Stimulated activated memory B cell treated with anti-CD40 and anti-IgM and Interleukin-4, amounts not matched to agents 10 μg/mL and 1 μg/mL and 100 μg/mL, for 72 hours (primary cell): ENCODE measurements at regions not wholly inside any gene's neighbourhood (a gene's known extent, or its start where the extent isn't known, plus 50 kb on each side); places are given as distances from the start of the nearest gene placed in this dataset.
A peak's percentile ranks its signal among the peaks of the same experiment; 100 is the strongest.

Source experiments
- ATAC-seq: fragments of 150-1000 bp; cut with Tn5 transposase; 2 replicates; pipeline ENCODE4 v1.10.0; 2021
- H3K27ac Mint-ChIP-seq: one replicate; pipeline ENCODE4 v1.8.0; 2022; ENCODE audit warnings: mild to moderate bottlenecking, mixed read lengths
- H3K27me3 Mint-ChIP-seq: one replicate; pipeline ENCODE4 v1.8.0; 2022; ENCODE audit warnings: mixed read lengths
- H3K36me3 Mint-ChIP-seq: one replicate; pipeline ENCODE4 v1.8.0; 2022; ENCODE audit warnings: mixed read lengths
- H3K4me1 Mint-ChIP-seq: one replicate; pipeline ENCODE4 v1.8.0; 2022; ENCODE audit warnings: mixed read lengths
- H3K4me3 Mint-ChIP-seq: one replicate; pipeline ENCODE4 v1.8.0; 2022; ENCODE audit warnings: mild to moderate bottlenecking, moderate library complexity, mixed read lengths
- H3K9me3 Mint-ChIP-seq: one replicate; pipeline ENCODE4 v1.8.0; 2022; ENCODE audit warnings: mixed read lengths

GRCh38 chr16:85319208-85319983, 207.1 kb upstream of the CIBAR2 start:
- Mint-ChIP-seq H3K36me3 (no peaks in the 10 kb centered on the region), H3K27ac (no peak overlapping the region), H3K4me1 (peaks cover 5% of the 10 kb centered on the region), H3K4me3 (no peak overlapping the region), H3K27me3 (no peaks in the 10 kb centered on the region), H3K9me3 (peaks cover 3% of the 10 kb centered on the region)
- ATAC-seq: no peak

- H3K9me3 Mint-ChIP-seq: peaks cover 3% of the 10 kb centered on the region
- H3K36me3 Mint-ChIP-seq: no peaks in the 10 kb centered on the region
- ATAC-seq: no peak
Measured at GRCh38 chr16:85319984-85320440, 207.7 kb upstream of the CIBAR2 start.

GRCh38 chr16:85320677-85321385, 208.6 kb upstream of the CIBAR2 start:
- no peak overlapping the region for H3K4me3 Mint-ChIP-seq
- H3K36me3 Mint-ChIP-seq: no peaks in the 10 kb centered on the region
- H3K27ac Mint-ChIP-seq: no peak overlapping the region
- H3K27me3 Mint-ChIP-seq: no peaks in the 10 kb centered on the region
- H3K4me1 Mint-ChIP-seq: peaks cover 5% of the 10 kb centered on the region
- no peak for ATAC-seq
- H3K9me3 Mint-ChIP-seq: peaks cover 3% of the 10 kb centered on the region

More at GRCh38 chr16:85319984-85320440, 207.7 kb upstream of the CIBAR2 start:
- Mint-ChIP-seq H3K4me1 (peaks cover 5% of the 10 kb centered on the region), H3K27ac (no peak overlapping the region), H3K4me3 (no peak overlapping the region), H3K27me3 (no peaks in the 10 kb centered on the region)

DNA sequence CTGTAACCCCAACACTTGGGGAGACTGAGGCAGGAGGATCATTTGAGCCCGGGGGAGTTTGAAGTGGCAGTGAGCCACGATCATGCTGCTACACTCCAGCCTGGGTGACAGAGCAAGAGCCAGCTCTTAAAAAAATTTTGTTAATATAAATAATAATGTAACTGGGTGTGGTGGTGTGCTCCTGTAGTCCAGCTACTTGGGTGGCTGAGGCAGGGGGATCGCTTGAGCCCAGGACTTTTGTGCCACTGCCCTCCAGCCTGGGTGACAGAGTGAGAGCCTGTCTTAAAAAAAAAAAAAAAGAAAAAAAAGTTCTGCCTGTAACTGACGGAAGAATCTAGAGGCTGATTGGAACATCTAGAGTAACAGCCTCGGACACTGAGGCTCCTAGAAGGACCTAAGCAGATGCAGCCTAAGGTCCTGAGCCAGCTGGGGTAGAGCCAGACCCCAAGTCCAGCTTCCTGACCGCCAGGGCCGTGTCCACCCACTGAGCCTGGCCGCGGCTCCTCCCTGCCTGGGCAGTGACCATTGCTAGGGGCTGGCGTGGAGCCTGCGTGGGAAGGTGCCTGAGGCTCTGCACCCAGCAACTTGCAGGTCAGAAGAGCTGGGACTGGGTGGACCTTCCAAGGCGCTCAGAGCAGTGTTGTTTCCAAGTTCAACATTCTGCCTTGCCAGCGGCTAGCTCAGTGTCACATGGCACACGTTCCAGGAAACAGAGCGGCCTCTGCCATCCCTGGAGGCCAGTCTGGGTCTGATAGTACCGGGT, 209.4 kb upstream of the CIBAR2 start:
- no peak for ATAC-seq
- H3K36me3 Mint-ChIP-seq: no peaks in the 10 kb centered on the region
- no peak overlapping the region for H3K27ac Mint-ChIP-seq
- no peak overlapping the region for H3K4me3 Mint-ChIP-seq
- H3K4me1 Mint-ChIP-seq: peaks cover 5% of the 10 kb centered on the region
- H3K27me3 Mint-ChIP-seq: peaks cover 3% of the 10 kb centered on the region
- peaks cover 3% of the 10 kb centered on the region for H3K9me3 Mint-ChIP-seq

- Mint-ChIP-seq H3K36me3 (no peaks in the 10 kb centered on the region), H3K9me3 (peaks cover 3% of the 10 kb centered on the region), H3K4me1 (peaks cover 9% of the 10 kb centered on the region), H3K27me3 (peaks cover 20% of the 10 kb centered on the region), H3K27ac (no peak overlapping the region), H3K4me3 (no peak overlapping the region)
- ATAC-seq: no peak
Measured at GRCh38 chr16:85323230-85323960, 211.1 kb upstream of the CIBAR2 start.

DNA sequence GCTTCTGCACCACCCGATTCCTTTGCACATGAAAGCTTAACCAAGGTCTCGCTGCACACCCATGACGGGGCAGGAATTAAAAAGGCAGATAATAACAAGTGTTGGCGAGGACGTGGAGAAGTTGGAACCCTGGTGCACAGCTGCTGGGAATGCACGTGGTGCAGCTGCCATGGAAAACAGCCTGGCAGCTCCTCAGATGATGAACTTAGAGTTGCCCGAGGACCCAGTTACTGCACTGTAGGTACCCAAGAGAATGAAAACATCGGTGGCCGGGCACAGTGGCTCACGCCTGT, 211.6 kb upstream of the CIBAR2 start:
- Mint-ChIP-seq H3K9me3 (peaks cover 3% of the 10 kb centered on the region), H3K27me3 (peaks cover 25% of the 10 kb centered on the region), H3K27ac (no peak overlapping the region), H3K4me3 (no peak overlapping the region), H3K36me3 (no peaks in the 10 kb centered on the region), H3K4me1 (peaks cover 9% of the 10 kb centered on the region)
- ATAC-seq: no peak

DNA sequence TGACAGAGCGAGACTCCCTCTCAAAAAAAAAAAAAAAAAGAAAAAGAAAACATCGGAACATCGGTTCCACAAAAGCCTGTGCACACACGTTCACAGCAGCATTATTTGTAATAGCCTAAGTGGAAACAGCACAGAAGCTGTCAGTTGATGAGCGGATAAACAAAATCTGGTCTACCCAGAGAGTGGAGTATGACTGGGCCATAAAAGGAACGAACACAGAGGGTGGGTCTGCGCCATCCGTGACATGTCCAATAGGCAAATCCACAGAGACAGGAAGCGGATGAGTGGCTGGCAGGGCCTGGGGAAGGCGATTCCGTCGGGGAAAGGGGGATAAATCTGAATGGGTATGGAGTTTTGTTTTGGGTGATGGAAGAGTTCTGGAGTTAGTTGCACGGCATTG, 212.2 kb upstream of the CIBAR2 start:
- Mint-ChIP-seq H3K27me3 (peaks cover 31% of the 10 kb centered on the region), H3K4me3 (no peak overlapping the region), H3K36me3 (no peaks in the 10 kb centered on the region), H3K4me1 (peaks cover 9% of the 10 kb centered on the region), H3K9me3 (peaks cover 3% of the 10 kb centered on the region), H3K27ac (no peak overlapping the region)
- no peak for ATAC-seq

GRCh38 chr16:85326113-85326793, 214.0 kb upstream of the CIBAR2 start:
- Mint-ChIP-seq H3K36me3 (no peaks in the 10 kb centered on the region), H3K4me1 (peaks cover 15% of the 10 kb centered on the region)

GRCh38 chr16:85326794-85327181, 214.5 kb upstream of the CIBAR2 start:
- Mint-ChIP-seq H3K4me1 (peaks cover 15% of the 10 kb centered on the region), H3K4me3 (no peak overlapping the region), H3K9me3 (peaks cover 3% of the 10 kb centered on the region), H3K27ac (no peak overlapping the region), H3K36me3 (no peaks in the 10 kb centered on the region), H3K27me3 (peaks cover 46% of the 10 kb centered on the region)
- ATAC-seq: no peak

More at GRCh38 chr16:85326113-85326793, 214.0 kb upstream of the CIBAR2 start:
- ATAC-seq: no peak
- Mint-ChIP-seq H3K27me3 (peaks cover 46% of the 10 kb centered on the region), H3K9me3 (peaks cover 3% of the 10 kb centered on the region), H3K4me3 (no peak overlapping the region), H3K27ac (no peak overlapping the region)

GRCh38 chr16:85327731-85328675, 215.7 kb upstream of the CIBAR2 start:
- H3K9me3 Mint-ChIP-seq: peaks cover 3% of the 10 kb centered on the region

DNA sequence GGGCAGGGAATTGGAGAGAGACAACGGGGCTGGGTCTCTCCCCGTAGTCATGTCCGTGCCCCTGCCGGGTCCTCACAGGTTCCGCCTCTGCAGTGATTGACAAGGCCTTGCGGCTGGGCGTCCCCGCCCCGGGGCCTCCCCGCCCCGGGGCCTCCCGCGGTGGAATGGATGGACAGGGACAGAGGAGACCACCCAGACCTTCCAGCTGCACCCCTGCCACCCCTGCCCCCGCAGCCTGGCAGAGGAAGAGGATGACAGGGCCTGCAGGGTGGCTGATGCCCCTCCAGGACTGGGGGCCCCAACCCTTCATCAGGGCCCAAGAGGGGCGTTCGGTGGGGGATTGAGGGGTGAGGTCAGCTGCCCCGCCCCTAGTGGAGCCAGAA, 216.4 kb upstream of the CIBAR2 start:
- peaks cover 3% of the 10 kb centered on the region for H3K9me3 Mint-ChIP-seq
- ATAC-seq: no peak

More at GRCh38 chr16:85327731-85328675, 215.7 kb upstream of the CIBAR2 start:
- no peak overlapping the region for H3K4me3 Mint-ChIP-seq
- H3K27ac Mint-ChIP-seq: no peak overlapping the region
- peaks cover 15% of the 10 kb centered on the region for H3K4me1 Mint-ChIP-seq
- H3K27me3 Mint-ChIP-seq: peaks cover 58% of the 10 kb centered on the region
- no peaks in the 10 kb centered on the region for H3K36me3 Mint-ChIP-seq
- no peak for ATAC-seq

GRCh38 chr16:85329059-85329812, 217.0 kb upstream of the CIBAR2 start:
- Mint-ChIP-seq H3K36me3 (no peaks in the 10 kb centered on the region), H3K4me3 (no peak overlapping the region), H3K27me3 (peaks cover 70% of the 10 kb centered on the region), H3K4me1 (peaks cover 15% of the 10 kb centered on the region), H3K27ac (no peak overlapping the region), H3K9me3 (no peaks in the 10 kb centered on the region)
- peak; percentile 6 for ATAC-seq

More for the DNA sequence above, 216.4 kb upstream of the CIBAR2 start:
- no peaks in the 10 kb centered on the region for H3K36me3 Mint-ChIP-seq
- no peak overlapping the region for H3K4me3 Mint-ChIP-seq
- no peak overlapping the region for H3K27ac Mint-ChIP-seq
- H3K4me1 Mint-ChIP-seq: peaks cover 15% of the 10 kb centered on the region
- peaks cover 64% of the 10 kb centered on the region for H3K27me3 Mint-ChIP-seq
